Mesodermal cell (in vitro differentiated cells): ENCODE measurements at regions not wholly inside any gene's neighbourhood (a gene's known extent, or its start where the extent isn't known, plus 50 kb on each side); places are given as distances from the start of the nearest gene placed in this dataset.

Experiments
- H3K27ac ChIP-seq: 2 replicates; pipeline ENCODE4 v1.7.0; 2013; ENCODE audit warnings: mild to moderate bottlenecking, low read depth, low read length, moderate library complexity; ENCODE audit not compliant: severe bottlenecking
- H3K36me3 ChIP-seq: 2 replicates; pipeline ENCODE4 v1.7.1; 2013; ENCODE audit warnings: mild to moderate bottlenecking, low read length, moderate library complexity; ENCODE audit not compliant: control insufficient read depth, insufficient read depth
- H3K4me1 ChIP-seq: one replicate; pipeline ENCODE4 v1.7.1; 2013; ENCODE audit warnings: mild to moderate bottlenecking, low read length; ENCODE audit not compliant: insufficient read depth, control insufficient read depth, poor library complexity, severe bottlenecking
- H3K4me3 ChIP-seq: 2 replicates; pipeline ENCODE4 v1.7.0; 2013; ENCODE audit warnings: low read length, control low read depth, mild to moderate bottlenecking; ENCODE audit not compliant: insufficient read depth, poor library complexity, severe bottlenecking; ENCODE audit errors: extremely low read depth
- H3K9me3 ChIP-seq: 2 replicates; pipeline ENCODE4 v1.7.1; 2013; ENCODE audit warnings: mild to moderate bottlenecking, low read length, moderate library complexity; ENCODE audit not compliant: control insufficient read depth
- WGBS, 2 experiments: methylation state at CpG; one replicate each; pipeline ENCODE4 v1.1.5; 2013; ENCODE audit warnings: missing lambda C conversion rate in 2 of 2; ENCODE audit not compliant: insufficient coverage in 2 of 2; 5-methylcytosine and 5-hydroxymethylcytosine counted together

GRCh38 chr6:105651969-105652368 is 249.1 kb upstream of the PREP start:
- Histone ChIP-seq H3K4me1 (no peaks in the 10 kb centered on the region), H3K27ac (no peak overlapping the region), H3K4me3 (no peak overlapping the region), H3K9me3 (no peaks in the 10 kb centered on the region), H3K36me3 (no peaks in the 10 kb centered on the region)
- WGBS, 2 experiments: 89 to 100% methylated on average over 1 to 2 of the region's 2 CpGs

DNA sequence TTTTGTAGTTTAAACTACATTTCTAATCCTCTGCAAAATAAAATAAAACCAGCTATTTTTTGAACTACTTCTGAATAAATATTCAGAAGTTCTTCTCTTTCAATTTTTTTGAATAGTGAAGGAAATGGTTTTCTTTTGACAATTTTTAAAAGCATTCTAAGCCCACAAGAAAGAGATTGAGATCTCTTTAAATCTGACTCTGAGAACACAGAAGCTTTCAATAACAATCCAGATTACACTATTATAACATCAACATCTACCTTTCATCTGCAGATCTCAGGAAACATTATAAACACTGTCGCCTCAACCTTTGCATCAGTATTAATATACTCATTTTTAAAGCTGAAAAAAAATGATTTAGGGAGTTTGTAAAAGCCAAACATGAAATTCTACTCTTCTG is 247.5 kb upstream of the PREP start:
- no peak overlapping the region for H3K4me3 ChIP-seq
- H3K4me1 ChIP-seq: no peaks in the 10 kb centered on the region
- no CpG with 5 or more reads among the region's 1 CpG for WGBS, 2 experiments
- H3K9me3 ChIP-seq: no peaks in the 10 kb centered on the region
- H3K36me3 ChIP-seq: no peaks in the 10 kb centered on the region
- no peak overlapping the region for H3K27ac ChIP-seq

GRCh38 chr6:105649192-105649591 is 246.3 kb upstream of the PREP start:
- no peak overlapping the region for H3K4me3 ChIP-seq
- 100% methylated on average over 1 of the region's 1 CpG; no CpG with 5 or more reads in 1 of the 2 experiments for WGBS, 2 experiments
- no peaks in the 10 kb centered on the region for H3K4me1 ChIP-seq
- no peaks in the 10 kb centered on the region for H3K9me3 ChIP-seq
- no peak overlapping the region for H3K27ac ChIP-seq
- no peaks in the 10 kb centered on the region for H3K36me3 ChIP-seq

DNA sequence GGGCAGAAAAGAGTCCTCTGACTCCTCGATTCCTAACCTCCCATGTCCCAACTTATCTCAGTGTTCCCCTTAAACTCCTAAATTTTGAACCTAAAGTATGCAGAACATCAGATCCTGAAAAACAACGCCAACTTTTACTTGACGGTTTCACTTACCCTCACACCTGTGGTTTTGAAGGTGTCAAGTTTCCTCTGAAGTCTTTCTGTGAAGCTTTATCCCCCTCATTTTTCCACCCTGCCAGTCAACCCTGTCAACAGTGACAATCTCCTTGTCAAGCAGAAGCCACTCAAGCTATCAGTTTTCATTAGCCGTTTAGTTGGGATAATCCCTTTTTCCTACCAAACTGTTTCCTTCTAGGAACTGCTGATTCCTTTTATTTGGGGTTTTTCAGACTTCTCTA is 245.4 kb upstream of the PREP start:
- H3K9me3 ChIP-seq: no peaks in the 10 kb centered on the region
- H3K4me3 ChIP-seq: no peak overlapping the region
- H3K4me1 ChIP-seq: no peaks in the 10 kb centered on the region
- H3K36me3 ChIP-seq: no peaks in the 10 kb centered on the region
- 78 to 83% methylated on average over 4 of the region's 4 CpGs for WGBS, 2 experiments
- no peak overlapping the region for H3K27ac ChIP-seq

GRCh38 chr6:105646391-105646867 is 243.5 kb upstream of the PREP start:
- Histone ChIP-seq H3K9me3 (no peaks in the 10 kb centered on the region), H3K4me3 (no peak overlapping the region), H3K27ac (no peak overlapping the region), H3K36me3 (no peaks in the 10 kb centered on the region), H3K4me1 (no peaks in the 10 kb centered on the region)
- 97 to 100% methylated on average over 5 of the region's 5 CpGs for WGBS, 2 experiments

GRCh38 chr6:105645958-105646357 is 243.1 kb upstream of the PREP start:
- H3K9me3 ChIP-seq: no peaks in the 10 kb centered on the region
- 96% methylated on average over 3 of the region's 3 CpGs for WGBS, 2 experiments
- H3K4me1 ChIP-seq: no peaks in the 10 kb centered on the region
- H3K36me3 ChIP-seq: no peaks in the 10 kb centered on the region
- no peak overlapping the region for H3K27ac ChIP-seq
- no peak overlapping the region for H3K4me3 ChIP-seq

- Histone ChIP-seq H3K36me3 (no peaks in the 10 kb centered on the region), H3K4me1 (no peaks in the 10 kb centered on the region), H3K9me3 (no peaks in the 10 kb centered on the region), H3K27ac (no peak overlapping the region), H3K4me3 (no peak overlapping the region)
- WGBS, 2 experiments: no CpG with 5 or more reads among the region's 1 CpG
Observed at GRCh38 chr6:105645156-105645555, 242.3 kb upstream of the PREP start.

- no peaks in the 10 kb centered on the region for H3K36me3 ChIP-seq
- no peaks in the 10 kb centered on the region for H3K4me1 ChIP-seq
- no peak overlapping the region for H3K27ac ChIP-seq
- H3K4me3 ChIP-seq: no peak overlapping the region
- no peaks in the 10 kb centered on the region for H3K9me3 ChIP-seq
- 85 to 100% methylated on average over 1 to 2 of the region's 3 CpGs for WGBS, 2 experiments
Observed at GRCh38 chr6:105644691-105645090, 241.8 kb upstream of the PREP start.

- Histone ChIP-seq H3K27ac (no peak overlapping the region), H3K9me3 (no peaks in the 10 kb centered on the region), H3K36me3 (no peaks in the 10 kb centered on the region), H3K4me3 (no peak overlapping the region), H3K4me1 (no peaks in the 10 kb centered on the region)
- 89 to 90% methylated on average over 1 to 2 of the region's 2 CpGs for WGBS, 2 experiments
Observed at GRCh38 chr6:105644073-105644489, 241.2 kb upstream of the PREP start.

DNA sequence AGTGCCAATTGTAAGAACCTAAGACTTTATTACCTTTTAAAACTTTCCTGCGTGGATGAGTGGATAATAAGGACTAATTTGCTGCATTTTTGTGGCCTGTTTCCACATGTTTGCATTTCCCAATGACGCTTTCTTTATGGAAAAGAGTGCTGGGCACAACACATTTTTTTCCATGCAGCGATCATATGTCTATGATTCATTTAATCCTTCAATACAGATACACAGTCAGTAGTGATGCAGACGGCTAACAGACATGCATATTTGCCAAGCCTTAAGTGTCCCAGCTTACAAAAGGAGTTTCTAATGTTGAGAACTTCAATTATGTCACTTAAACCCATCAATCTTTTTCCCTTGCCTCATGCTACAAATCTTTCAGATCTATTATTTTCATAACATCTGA is 239.8 kb upstream of the PREP start:
- no peak overlapping the region for H3K27ac ChIP-seq
- WGBS, 2 experiments: 86 to 96% methylated on average over 2 to 4 of the region's 4 CpGs
- H3K4me1 ChIP-seq: no peaks in the 10 kb centered on the region
- H3K9me3 ChIP-seq: no peaks in the 10 kb centered on the region
- H3K4me3 ChIP-seq: no peak overlapping the region
- H3K36me3 ChIP-seq: no peaks in the 10 kb centered on the region

- 86% methylated on average over 1 of the region's 1 CpG; no CpG with 5 or more reads in 1 of the 2 experiments for WGBS, 2 experiments
- Histone ChIP-seq H3K27ac (no peak overlapping the region), H3K9me3 (no peaks in the 10 kb centered on the region), H3K4me1 (no peaks in the 10 kb centered on the region), H3K4me3 (no peak overlapping the region), H3K36me3 (no peaks in the 10 kb centered on the region)
Observed at GRCh38 chr6:105641504-105641903, 238.6 kb upstream of the PREP start.
